Endometrial microvascular endothelial cells (primary cell): ENCODE measurements at regions not wholly inside any gene's neighbourhood (a gene's known extent, or its start where the extent isn't known, plus 50 kb on each side); places are given as distances from the start of the nearest gene placed in this dataset.

ENCODE experiments used
- in situ Hi-C: cut with HindIII; loops from 2 replicates; pipeline ENCODE4 v1.10.0; 2017; ENCODE audit warnings: low sequenced_read_pairs, low pct_unique_long_range_greater_than_20kb; ENCODE audit errors: inconsistent ontology term

DNA sequence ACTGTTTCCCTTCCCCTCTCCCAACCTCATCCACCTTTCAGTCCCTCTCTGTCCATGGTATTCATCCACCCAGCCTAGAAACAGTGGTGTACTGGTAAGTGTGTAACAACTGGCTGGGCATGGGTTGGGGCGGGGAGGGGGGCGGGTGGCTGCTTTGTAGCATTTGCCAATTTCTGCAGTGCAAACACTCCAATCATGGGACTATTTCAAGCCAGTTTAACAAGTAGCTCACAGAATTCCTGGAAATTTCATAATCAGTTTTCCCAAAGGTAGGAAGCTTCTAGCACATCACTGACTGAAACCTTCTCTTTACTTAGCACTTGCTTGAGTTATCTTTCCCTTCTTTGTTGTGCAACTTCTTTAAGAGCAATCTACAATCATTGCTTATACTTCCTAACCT is 100.8 kb upstream of the WASF3 start:
- in situ Hi-C loops: no loop called here

DNA sequence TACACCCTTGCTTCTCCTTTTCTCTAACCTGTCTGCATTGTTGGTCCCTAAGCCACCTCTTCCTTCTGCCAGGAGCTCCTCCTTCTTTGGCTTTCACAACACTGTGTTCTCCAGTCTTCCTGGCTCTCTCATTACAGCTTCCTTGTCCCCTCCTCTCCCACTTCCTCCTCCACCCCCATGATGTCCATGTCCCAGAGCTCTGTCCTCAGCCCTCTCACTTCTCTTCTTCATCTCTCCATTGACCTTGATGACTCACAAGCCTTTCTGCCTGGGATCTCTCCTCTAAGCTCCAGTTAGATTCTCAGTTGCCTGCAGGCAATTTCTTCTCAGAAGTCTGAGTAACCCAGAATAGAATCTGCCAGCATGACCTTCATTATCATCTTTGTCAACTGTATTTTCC is 100.3 kb upstream of the WASF3 start:
- in situ Hi-C loops: no loop called here

DNA sequence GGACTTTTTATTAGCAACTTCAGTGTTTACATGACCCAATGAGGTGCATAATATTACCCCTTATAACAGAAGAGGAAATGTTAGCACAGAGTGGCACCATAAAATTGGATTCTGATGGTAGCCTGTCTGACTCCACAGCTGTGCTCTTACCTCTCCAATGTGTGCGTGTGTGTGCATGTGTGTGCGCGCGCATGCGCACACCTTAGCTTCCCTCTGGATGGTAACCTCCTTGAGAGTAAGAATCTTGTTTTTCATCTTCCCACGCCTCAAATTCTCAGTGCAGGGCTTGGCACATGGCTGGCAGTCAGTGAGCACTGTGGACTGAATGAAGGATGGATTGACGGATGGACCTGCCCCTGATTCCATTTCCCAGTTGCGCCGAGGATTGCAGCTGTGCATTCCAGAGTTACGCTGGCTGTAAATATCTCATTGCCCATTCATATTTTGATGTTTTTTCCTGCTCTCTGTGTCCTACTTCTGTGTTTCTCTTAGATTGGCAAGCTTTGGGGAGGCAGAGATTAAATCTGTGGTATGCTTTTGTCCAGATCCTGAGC is 99.2 kb upstream of the WASF3 start:
- in situ Hi-C loops: no loop called here

DNA sequence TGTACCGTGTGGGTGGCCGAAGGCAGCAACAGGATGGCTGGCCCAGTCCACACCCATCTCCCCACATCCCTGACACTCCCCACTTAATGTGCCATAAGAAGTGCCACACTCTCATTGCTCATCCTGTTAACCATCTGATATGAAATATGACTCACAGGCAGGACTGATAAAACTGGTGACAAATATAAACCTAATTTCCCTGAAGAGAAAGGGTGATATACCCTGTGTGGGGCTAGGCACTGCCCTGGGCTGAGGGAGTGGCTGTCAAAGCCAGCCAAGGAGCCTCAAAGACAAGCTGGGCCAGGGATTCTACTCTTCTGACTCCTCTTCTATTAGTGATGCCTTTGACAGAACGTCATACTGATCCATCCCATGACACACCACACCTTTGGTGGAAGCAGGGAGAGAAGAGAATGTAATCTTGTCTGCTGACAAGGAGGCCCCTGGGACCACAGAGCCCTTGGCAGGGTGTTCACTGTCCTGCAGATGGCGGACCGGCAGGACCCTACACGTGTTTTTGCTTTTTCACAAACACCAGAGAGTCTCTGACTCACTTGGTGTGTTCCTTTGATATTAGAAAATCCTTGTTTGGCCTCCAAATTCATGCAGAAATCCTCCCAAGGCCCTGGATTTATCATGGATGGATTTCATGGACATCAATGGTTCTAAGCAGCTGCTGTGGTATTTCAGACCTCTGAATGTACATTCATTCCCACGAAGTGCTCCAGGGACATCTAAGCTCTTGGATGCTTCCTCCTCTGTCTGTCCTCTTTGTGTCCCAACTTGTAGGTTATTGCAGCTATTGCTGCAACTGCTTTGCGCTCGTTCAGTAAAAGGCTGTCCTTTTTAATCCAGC is 98.0 kb upstream of the WASF3 start:
- in situ Hi-C loops: no loop called here

DNA sequence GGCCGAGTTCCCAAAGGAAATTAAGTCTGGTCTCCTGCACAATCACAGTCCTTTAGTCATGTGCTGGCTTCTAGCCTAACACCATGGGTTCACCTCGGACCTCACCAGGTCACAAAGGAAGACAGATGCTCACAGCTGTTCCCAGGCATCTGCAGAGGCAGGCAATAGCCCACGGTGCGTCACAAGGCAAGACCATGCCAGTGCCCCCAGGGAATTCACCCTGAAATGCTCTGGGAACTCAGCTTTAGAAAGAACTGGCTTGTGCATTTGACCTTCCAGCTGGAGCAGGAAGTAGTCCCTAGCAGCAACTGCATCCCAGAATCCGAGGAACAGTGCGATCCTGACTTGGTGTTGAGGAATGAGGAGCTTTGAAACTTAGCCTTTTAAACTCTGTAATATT is 96.8 kb upstream of the WASF3 start:
- in situ Hi-C loops: no loop called here

DNA sequence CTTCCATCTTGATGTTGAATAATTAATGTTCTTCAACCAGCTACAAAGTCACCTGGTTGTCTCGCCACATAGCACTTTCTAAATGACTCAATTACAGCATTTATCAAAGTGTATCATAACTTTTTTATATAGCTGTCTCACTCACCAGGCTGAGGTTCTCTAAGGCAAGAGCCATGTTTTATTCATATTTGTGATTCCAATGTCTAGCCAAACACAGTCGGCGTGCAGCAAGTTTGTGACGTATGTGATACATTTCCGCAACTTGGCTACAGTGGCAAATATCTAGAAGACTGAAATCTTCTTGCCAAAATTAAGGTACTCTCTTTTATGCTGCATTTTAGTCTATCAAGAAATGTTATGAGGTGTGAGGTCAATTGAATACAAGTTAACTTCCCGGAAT is 94.2 kb upstream of the WASF3 start:
- in situ Hi-C loops: no loop called here

DNA sequence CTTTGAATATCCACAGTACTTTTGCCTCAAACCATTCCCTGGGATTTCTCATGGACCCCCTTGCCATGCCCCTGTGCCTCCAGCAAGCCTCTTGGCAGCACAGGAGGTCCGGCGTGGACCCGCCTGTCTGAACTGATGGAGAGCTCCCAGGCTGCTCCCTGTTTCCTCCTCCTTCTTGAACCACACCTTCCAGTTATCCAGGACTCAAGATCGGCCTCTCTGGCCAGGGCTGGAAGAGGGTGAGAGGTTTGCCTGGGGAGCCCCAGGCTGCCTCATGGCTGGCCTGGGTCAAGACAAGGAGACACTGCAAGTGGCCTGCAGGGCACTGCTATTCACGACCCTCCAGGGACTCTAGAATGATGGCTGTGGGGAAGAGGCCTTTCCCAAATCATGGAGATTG is 93.6 kb upstream of the WASF3 start:
- in situ Hi-C loops: no loop called here

DNA sequence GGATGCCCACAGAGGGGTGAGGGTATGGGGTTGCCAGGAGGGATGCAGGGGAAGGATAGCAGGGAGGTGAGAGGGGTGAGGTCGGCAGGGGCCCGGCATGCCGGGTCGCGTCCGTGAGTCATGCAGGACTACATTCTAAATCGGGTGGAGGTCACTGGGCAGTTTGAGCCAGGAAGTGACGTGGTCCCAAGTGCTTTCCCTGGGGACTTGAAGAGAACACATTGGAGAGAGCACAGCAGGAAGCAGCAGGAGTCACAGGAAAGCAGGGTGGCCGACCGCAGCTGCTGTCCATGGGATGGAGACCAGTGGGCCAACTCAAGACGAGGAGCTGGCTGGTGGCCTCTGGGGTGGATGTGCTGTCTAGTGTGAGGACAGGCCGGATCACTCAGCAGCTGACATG is 92.0 kb upstream of the WASF3 start:
- in situ Hi-C loops: no loop called here

DNA sequence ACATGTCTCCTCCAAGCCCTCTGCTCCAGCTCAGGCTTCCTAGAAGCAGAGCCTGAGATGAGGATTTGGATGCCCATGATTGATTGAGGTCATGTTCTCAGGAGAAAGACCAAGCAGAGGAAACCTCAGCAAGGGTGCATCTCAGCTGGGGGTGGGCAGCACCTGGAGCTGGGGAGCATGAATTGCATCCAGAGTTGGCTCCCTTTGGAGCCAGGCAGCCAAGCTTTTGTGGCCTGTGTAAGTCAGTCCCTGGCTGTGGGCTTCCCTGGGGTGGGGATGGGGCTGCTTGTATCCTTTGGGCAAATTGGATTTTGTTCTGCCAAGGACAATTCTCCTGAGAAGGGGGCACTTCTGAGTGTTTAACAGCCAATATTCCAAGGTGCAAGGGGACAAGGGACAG is 91.5 kb upstream of the WASF3 start:
- in situ Hi-C loops: no loop called here

DNA sequence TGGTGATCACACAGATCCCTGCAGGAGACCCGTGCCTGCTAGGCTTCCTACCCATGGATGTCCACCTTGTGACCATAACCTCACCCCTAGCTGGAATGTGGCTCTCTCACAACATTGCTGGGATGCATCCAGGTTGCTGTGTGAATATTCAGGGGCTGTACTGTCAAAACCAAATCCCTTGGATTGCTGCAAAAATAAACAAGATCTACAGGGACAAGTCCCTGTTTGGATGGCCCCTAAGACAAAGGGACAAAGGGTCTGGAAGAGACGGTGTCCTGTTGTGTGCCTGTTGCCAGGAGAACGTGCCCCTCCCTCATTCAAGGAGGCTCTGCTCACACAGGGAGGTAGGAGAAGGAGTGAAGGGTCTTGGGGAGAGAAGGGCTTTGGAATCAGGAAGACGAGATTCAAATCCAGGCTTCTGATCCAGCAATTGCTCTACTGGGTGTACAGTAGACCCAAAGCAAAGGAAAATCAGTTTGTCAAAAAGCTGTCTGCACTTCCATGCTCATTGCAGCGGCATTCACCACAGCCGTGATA is 89.2 kb upstream of the WASF3 start:
- in situ Hi-C loops: no loop called here

DNA sequence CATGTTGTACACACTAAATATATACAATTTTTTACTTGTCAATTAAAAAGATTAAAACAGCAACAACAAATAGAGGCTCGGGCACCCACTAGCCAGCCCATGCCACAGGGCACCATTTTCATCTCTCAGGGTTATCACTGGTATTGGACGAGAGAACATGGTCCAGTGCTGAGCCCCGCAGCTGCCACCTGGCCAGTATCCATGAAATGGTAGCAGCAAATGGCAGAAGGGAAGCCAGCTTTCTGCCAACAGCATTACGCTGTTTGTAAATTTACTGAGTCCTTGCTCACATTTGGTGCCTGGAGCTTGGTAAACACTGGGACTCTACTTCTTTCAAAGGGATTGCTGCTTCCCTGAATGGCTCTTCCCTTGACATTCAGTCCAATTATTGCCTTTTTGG is 87.9 kb upstream of the WASF3 start:
- in situ Hi-C loops: no loop called here

DNA sequence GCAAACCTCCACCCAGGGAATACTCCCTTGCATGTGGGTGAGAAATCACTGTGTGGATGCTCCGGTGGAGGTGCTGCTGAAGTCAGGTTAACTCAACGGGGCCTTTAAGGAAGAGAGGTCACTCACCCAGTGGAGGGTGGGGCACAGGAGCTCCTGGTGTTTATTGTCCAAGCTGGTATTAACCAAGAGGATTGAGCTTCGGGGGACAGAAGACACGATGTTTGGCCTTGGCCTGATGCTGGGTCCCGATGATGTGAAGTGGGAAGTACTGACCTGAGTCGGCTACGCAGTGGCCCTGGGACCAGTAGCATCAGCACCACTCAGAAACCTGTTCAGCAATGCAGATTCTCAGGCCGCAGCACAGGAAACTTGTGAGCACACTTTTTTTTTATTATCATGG is 85.7 kb upstream of the WASF3 start:
- in situ Hi-C loops: no loop called here

DNA sequence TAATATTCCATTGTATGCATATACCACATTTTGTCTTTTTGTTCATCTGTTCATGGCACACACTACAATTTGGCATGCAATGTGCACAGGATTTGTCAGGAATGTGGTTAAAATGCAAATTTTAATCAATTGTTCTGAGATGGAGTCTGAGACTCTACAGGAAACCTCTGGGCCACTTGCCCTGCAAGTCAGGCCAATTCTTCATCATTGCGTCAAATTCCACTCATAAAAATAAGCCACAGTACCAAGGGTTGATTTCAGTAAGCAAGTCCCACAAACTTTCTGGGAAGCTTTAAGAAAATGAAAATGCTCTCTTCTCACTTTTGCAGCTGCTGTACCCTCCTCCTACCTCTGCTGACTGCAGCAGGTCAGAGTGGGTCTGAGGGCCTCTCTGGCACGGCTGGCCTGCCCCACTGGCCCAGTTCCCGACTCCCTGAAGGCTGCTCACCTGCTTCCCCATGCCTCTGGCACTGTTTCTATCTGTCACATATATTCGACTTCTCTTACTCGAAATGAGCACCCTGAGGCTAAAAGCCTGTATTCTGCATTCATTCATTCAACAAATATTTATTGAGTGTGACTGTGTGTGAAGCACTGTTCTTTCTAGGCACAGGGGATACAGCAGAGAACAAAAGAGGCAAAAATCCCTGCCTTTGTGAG is 83.8 kb upstream of the WASF3 start:
- in situ Hi-C loops: no loop called here

DNA sequence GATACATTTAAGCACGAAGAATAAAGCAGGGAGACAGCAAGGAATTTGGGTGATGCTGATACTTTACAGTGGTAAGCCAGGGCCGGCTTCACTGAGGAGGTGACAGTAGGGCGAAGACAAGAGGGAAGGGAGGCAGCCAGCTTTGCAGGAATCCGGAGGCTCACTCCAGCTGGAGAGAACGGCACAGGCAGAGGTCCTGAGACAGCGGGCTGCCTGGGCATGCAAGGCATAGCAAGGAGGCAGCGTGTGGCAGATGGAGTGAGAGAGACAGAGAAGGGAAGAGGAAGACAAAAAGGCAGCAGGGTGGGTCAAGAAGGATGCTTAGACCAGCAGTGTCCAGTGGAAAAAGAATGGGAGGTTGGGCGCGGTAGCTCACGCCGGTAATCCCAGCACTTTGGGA is 83.2 kb upstream of the WASF3 start:
- in situ Hi-C loops: no loop called here

DNA sequence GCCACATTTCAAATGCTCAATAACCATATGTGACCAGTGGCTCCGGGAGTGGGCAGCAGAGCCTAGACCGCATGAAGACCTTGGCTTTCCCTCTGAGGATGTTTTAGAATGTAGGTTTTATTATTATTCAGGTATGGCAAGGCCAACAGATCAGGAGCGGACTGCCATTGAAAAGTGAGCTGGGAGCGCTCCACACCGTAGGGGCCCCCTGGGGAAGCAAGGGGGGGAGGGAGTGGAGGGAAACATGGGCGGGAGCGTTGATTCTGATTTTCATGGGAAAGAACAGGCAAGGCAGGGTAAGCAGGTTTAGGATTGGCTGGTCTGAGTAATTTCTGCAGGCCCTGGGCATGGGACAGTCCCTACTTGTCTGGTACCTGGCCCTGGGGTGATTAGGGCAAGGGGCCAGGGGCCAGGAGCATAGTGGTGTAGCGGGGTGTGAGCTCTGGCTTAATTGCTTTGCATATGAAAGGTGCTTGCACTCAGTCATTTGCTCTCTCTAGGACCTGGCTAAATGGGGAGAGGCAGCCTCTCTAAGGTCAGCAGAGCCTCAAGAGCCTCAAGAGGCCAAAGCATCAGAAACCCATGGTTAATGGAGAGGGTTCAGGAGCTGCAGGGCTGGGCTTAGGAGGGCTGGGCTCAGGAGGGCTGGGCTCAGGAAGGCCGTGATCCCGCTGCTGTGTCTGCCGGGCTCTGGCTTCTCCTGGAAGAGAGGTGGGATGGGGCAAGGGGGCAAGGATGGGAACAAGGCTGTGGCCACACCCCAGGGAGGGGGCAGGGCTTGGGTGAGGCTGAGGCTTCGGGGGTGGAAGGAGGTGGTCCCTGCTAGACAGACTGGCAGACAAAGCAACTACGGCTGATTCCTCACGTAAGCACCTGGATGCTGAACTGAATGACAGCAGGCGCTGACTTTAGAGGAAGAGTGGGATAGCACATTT is 82.0 kb upstream of the WASF3 start:
- in situ Hi-C loops: loop anchor here (25.0 kb wide), 1 partner anchor 288 kb away; no protein-coding TSS in a partner anchor

DNA sequence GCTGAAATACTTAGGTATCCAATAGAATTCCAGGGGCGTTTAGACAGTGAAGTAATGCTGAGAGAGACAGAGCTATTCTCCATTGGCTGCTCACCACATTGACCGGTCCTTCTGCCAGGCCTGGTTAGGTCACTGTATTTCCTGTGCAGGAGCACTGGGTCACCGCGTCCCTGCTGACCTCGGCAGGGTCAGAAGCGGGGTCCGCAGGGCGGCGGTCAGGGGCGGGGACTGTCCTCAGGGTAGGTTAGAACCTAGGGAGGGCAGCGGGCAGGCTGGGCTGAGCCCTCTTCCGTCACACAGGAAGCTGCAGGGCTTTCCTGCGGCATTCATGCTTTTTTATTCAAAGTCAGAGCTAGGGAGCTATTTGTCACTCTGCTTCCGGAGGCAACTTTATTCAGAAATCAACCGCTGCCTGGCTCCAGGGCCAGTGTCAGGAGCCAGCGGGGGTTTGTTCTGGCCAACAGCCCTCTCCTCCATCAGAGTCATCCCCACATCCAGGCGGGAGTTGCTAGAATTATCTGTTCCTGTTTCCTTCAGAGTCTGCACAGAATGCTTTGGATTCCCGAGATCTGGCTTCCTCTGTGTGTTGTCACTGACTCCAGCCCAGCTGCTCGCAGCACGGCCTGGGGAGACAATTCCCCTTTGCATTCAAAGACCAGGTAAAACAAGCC is 81.2 kb upstream of the WASF3 start:
- in situ Hi-C loops: loop anchor here (25.0 kb wide), 1 partner anchor 289 kb away; no protein-coding TSS in a partner anchor

DNA sequence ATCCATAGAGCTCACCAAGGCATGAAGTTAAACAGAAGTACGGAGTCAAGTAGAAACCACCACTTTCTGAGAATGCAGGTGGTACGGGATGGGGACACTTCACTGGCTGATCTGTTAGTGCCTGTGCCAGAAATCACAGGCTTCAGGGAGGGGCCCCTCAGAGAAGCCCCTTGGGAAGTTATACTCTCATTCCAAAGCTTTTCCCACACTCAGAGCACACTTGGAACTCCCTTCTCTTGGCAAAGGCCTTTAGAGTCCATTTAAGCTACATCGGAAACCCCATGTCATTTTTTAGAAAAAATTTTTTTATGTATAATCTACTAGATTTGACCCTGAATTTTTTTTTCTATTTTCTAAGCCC is 80.7 kb upstream of the WASF3 start:
- in situ Hi-C loops: loop anchor here (25.0 kb wide), 1 partner anchor 289 kb away; no protein-coding TSS in a partner anchor

DNA sequence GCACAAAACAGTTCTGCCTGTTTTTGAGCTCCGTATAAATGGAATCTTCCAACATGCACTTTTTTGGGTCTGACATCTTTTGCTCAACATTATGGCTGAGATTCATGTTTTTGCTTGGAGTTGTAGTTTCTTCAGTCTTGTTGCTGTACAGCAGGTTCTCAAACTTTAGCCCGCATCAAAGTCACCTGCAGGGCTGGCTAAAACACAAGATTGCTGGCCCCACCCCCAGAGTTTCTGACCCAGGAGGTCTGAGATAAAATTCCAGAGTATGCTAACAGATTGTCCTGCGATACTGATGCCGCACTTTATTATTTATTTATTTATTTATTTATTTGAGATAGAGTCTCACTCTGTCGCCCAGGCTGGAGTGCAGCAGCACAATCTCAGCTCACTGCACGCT is 79.8 kb upstream of the WASF3 start:
- in situ Hi-C loops: loop anchor here (25.0 kb wide), 1 partner anchor 290 kb away; no protein-coding TSS in a partner anchor
